Testis (tissue), 2 donors: ENCODE measurements at regions not wholly inside any gene's neighbourhood (a gene's known extent, or its start where the extent isn't known, plus 50 kb on each side); places are given as distances from the start of the nearest gene placed in this dataset.

Source experiments
- POLR2A ChIP-seq: fragments of 450-650 bp; IDR thresholded peaks from one replicate; pipeline ENCODE4 v1.6.1; 2017; ENCODE audit warnings: antibody characterized with exemption, mild to moderate bottlenecking, moderate library complexity
- TF ChIP-seq, protein P1 (sequence below), 3 experiments: fragments of 450-650 bp in 2 of 3; fragments of 200-600 bp in 1 of 3; sonication (generic) in 1 of 3; IDR thresholded peaks; one replicate each; pipeline ENCODE4 v1.5.1; 2016 to 2019; ENCODE audit warnings: antibody characterized with exemption in 3 of 3, mild to moderate bottlenecking in 2 of 3, moderate library complexity in 1 of 3

DNA sequence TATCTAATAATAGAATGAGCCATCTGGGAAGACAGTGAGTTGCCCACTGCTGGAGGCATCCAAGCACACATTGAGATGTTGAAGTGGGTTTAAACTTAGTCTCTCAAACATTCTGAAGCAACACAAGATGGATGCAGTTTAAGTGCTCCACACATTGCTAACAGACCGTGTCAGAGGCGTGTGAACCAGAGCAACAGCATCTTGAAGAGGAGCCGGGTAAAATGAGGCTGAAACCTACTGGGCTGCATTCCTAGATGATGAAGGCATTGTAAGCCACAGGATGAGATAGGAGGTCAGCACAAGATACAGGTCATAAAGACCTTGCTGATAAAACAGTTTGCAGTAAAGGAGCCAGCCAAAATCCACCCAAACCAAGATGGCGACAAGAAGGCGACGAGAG, 73.5 kb upstream of the TMEM215 start:
- TF ChIP-seq, protein P1, sequence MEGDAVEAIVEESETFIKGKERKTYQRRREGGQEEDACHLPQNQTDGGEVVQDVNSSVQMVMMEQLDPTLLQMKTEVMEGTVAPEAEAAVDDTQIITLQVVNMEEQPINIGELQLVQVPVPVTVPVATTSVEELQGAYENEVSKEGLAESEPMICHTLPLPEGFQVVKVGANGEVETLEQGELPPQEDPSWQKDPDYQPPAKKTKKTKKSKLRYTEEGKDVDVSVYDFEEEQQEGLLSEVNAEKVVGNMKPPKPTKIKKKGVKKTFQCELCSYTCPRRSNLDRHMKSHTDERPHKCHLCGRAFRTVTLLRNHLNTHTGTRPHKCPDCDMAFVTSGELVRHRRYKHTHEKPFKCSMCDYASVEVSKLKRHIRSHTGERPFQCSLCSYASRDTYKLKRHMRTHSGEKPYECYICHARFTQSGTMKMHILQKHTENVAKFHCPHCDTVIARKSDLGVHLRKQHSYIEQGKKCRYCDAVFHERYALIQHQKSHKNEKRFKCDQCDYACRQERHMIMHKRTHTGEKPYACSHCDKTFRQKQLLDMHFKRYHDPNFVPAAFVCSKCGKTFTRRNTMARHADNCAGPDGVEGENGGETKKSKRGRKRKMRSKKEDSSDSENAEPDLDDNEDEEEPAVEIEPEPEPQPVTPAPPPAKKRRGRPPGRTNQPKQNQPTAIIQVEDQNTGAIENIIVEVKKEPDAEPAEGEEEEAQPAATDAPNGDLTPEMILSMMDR (IDR thresholded peaks at IDR 0.05) = no peak
- no peak for TF ChIP-seq POLR2A
